Sigmoid colon (tissue), 4 donors: ENCODE measurements at regions not wholly inside any gene's neighbourhood (a gene's known extent, or its start where the extent isn't known, plus 50 kb on each side); places are given as distances from the start of the nearest gene placed in this dataset.

ENCODE experiments used
- EP300 ChIP-seq, 4 donors: sonication (generic); formaldehyde crosslinking; IDR thresholded peaks; one replicate each; pipeline ENCODE4 v1.6.1; 2017; ENCODE audit warnings: antibody characterized with exemption in 4 of 4
- POLR2AphosphoS5 ChIP-seq, 4 donors: sonication (generic); formaldehyde crosslinking; IDR thresholded peaks; one replicate each; pipeline ENCODE4 v1.6.1; 2017; ENCODE audit warnings: antibody characterized with exemption in 4 of 4
- TF ChIP-seq, protein P1 (sequence below), 4 experiments: fragments of 450-650 bp in 3 of 4; fragments of 200-600 bp in 1 of 4; IDR thresholded peaks; one replicate each; pipeline ENCODE4 v1.5.1; 2016 to 2019; ENCODE audit warnings: antibody characterized with exemption in 4 of 4, mild to moderate bottlenecking in 3 of 4, moderate library complexity in 2 of 4

DNA sequence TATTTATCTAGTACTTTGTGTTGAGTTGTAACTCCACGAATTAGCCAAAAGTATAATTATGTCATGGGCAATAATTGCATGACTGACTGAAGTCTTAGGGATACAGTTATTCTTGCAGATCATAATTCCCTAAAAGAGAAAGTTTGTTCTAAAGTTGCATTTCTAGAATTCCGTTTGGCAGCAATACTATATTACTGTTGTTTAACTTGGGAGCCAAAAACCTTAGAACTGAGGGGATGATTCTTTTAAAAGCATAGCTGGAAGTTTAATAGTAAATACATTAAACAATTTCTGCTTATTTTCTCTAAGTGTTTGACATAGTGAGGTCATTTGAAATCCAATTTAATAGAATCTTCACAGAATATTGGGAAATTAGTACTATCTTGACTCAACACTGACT is 356.4 kb upstream of the ADAMTS5 start:
- TF ChIP-seq, protein P1, sequence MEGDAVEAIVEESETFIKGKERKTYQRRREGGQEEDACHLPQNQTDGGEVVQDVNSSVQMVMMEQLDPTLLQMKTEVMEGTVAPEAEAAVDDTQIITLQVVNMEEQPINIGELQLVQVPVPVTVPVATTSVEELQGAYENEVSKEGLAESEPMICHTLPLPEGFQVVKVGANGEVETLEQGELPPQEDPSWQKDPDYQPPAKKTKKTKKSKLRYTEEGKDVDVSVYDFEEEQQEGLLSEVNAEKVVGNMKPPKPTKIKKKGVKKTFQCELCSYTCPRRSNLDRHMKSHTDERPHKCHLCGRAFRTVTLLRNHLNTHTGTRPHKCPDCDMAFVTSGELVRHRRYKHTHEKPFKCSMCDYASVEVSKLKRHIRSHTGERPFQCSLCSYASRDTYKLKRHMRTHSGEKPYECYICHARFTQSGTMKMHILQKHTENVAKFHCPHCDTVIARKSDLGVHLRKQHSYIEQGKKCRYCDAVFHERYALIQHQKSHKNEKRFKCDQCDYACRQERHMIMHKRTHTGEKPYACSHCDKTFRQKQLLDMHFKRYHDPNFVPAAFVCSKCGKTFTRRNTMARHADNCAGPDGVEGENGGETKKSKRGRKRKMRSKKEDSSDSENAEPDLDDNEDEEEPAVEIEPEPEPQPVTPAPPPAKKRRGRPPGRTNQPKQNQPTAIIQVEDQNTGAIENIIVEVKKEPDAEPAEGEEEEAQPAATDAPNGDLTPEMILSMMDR (IDR thresholded peaks at IDR 0.05) = no peak
- TF ChIP-seq POLR2AphosphoS5 (IDR thresholded peaks at IDR 0.05) (no peak), EP300 (IDR thresholded peaks at IDR 0.05) (no peak)
